ENCODE measurements at regions not wholly inside any gene's neighbourhood (a gene's known extent, or its start where the extent isn't known, plus 50 kb on each side); places are given as distances from the start of the nearest gene placed in this dataset.

- in situ Hi-C loops (cut with MboI; ENCODE audit: low pct_unique_long_range_greater_than_20kb, low sequenced_read_pairs, unreplicated experiment): no loop called here
- DNase-seq (ENCODE audit: low spot score): peak; percentile 24
- TF ChIP-seq CTCF (IDR thresholded peaks at IDR 0.05; ENCODE audit: extremely low read depth, insufficient read depth, missing control alignments): peak; percentile 84
These were observed 52.3 kb upstream of the IFNGR1 start for GRCh38 chr6:137271245-137272183.

- DNase-seq (ENCODE audit: low spot score): no peak
- TF ChIP-seq CTCF (IDR thresholded peaks at IDR 0.05; ENCODE audit: extremely low read depth, insufficient read depth, missing control alignments): no peak
- in situ Hi-C loops (cut with MboI; ENCODE audit: low pct_unique_long_range_greater_than_20kb, low sequenced_read_pairs, unreplicated experiment): no loop called here
These were observed 50.6 kb upstream of the IFNGR1 start for GRCh38 chr6:137269803-137270202.

- in situ Hi-C loops (cut with MboI; ENCODE audit: low pct_unique_long_range_greater_than_20kb, low sequenced_read_pairs, unreplicated experiment): no loop called here
These were observed 50.2 kb upstream of the IFNGR1 start for GRCh38 chr6:137269347-137269746.

More at GRCh38 chr6:137269347-137269746, 50.2 kb upstream of the IFNGR1 start:
- DNase-seq (ENCODE audit: low spot score): no peak
- TF ChIP-seq CTCF (IDR thresholded peaks at IDR 0.05; ENCODE audit: extremely low read depth, insufficient read depth, missing control alignments): no peak
